OCI-LY3 (cell line): ENCODE measurements at regions not wholly inside any gene's neighbourhood (a gene's known extent, or its start where the extent isn't known, plus 50 kb on each side); places are given as distances from the start of the nearest gene placed in this dataset.

Source experiments
- EZH2phosphoT487 ChIP-seq: fragments of 200-600 bp; shearing (Covaris generic); IDR thresholded peaks from 2 replicates; pipeline ENCODE4 v1.6.1; 2018; ENCODE audit warnings: antibody characterized with exemption, mixed run types, low read depth
- TF ChIP-seq, protein P1 (sequence below): fragments of 200-600, 300-600 bp; sonication (generic); IDR thresholded peaks from 2 replicates; pipeline ENCODE4 v1.5.1; 2014; ENCODE audit warnings: antibody characterized with exemption, low read length, low read depth

DNA sequence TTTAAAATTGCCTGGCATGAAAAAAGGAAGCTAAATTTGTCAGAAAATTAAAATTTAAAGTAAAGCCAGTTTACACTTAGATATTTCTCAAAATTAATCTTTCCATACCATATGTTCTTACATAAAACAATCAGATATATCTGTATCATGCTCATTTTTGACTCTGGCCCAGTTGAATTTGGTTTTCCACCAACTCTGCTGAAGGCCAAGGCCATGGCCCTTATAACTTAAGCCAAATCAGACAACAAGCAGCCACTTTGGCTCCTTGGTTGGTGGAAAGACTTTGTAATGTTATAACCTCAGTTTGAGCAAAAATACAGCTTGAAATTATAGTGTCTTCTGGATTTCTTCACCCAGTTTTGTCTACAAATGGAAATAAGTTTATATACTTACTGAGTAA, 97.3 kb downstream of the CENPW start:
- TF ChIP-seq, protein P1, sequence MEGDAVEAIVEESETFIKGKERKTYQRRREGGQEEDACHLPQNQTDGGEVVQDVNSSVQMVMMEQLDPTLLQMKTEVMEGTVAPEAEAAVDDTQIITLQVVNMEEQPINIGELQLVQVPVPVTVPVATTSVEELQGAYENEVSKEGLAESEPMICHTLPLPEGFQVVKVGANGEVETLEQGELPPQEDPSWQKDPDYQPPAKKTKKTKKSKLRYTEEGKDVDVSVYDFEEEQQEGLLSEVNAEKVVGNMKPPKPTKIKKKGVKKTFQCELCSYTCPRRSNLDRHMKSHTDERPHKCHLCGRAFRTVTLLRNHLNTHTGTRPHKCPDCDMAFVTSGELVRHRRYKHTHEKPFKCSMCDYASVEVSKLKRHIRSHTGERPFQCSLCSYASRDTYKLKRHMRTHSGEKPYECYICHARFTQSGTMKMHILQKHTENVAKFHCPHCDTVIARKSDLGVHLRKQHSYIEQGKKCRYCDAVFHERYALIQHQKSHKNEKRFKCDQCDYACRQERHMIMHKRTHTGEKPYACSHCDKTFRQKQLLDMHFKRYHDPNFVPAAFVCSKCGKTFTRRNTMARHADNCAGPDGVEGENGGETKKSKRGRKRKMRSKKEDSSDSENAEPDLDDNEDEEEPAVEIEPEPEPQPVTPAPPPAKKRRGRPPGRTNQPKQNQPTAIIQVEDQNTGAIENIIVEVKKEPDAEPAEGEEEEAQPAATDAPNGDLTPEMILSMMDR = no peak
- TF ChIP-seq EZH2phosphoT487 = no peak
